KMS-11 (cell line): ENCODE measurements at regions not wholly inside any gene's neighbourhood (a gene's known extent, or its start where the extent isn't known, plus 50 kb on each side); places are given as distances from the start of the nearest gene placed in this dataset.

Experiments
- H2AFZ ChIP-seq: fragments of 200-600 bp; sonication (generic); 2 replicates; pipeline ENCODE4 v1.6.1; 2016; ENCODE audit warnings: antibody characterized with exemption, mixed run types, low read depth
- H3K27ac ChIP-seq: fragments of 200-600 bp; sonication (generic); 2 replicates; pipeline ENCODE4 v1.6.1; 2016; ENCODE audit warnings: mild to moderate bottlenecking, mixed run types
- H3K27me3 ChIP-seq: fragments of 200-600 bp; sonication (generic); 2 replicates; pipeline ENCODE4 v1.6.1; 2017; ENCODE audit warnings: mild to moderate bottlenecking, low read depth, mixed run types, moderate library complexity; ENCODE audit not compliant: insufficient read depth
- H3K36me3 ChIP-seq: fragments of 200-600 bp; sonication (generic); 2 replicates; pipeline ENCODE4 v1.6.1; 2017; ENCODE audit warnings: mild to moderate bottlenecking, mixed run types; ENCODE audit not compliant: insufficient read depth
- H3K4me1 ChIP-seq: fragments of 200-600 bp; sonication (generic); 2 replicates; pipeline ENCODE4 v1.6.1; 2016; ENCODE audit warnings: mild to moderate bottlenecking, low read depth, mixed run types; ENCODE audit not compliant: poor library complexity, severe bottlenecking
- H3K4me2 ChIP-seq: fragments of 200-600 bp; sonication (generic); 2 replicates; pipeline ENCODE4 v1.7.0; 2016; ENCODE audit warnings: mild to moderate bottlenecking, mixed run types
- H3K4me3 ChIP-seq: fragments of 200-600 bp; sonication (generic); IDR thresholded peaks from 2 replicates; pipeline ENCODE4 v1.6.1; 2017; ENCODE audit warnings: low read depth, low read length, mixed read lengths; ENCODE audit not compliant: insufficient read depth
- H3K79me2 ChIP-seq: fragments of 200-600 bp; sonication (generic); 2 replicates; pipeline ENCODE4 v1.6.1; 2016; ENCODE audit warnings: low read depth, mixed run types; ENCODE audit not compliant: insufficient read depth
- H3K9ac ChIP-seq: fragments of 200-600 bp; sonication (generic); 2 replicates; pipeline ENCODE4 v1.6.1; 2016; ENCODE audit warnings: mild to moderate bottlenecking, mixed run types
- H4K20me1 ChIP-seq: fragments of 200-600 bp; sonication (generic); 2 replicates; pipeline ENCODE4 v1.6.1; 2016; ENCODE audit warnings: mild to moderate bottlenecking, mixed run types; ENCODE audit not compliant: insufficient read depth
- CTCF ChIP-seq: fragments of 200-600 bp; sonication (generic); conservative IDR thresholded peaks from 2 replicates; pipeline ENCODE4 v1.6.1; 2017; ENCODE audit warnings: low read depth, mild to moderate bottlenecking, antibody characterized with exemption, low read length, moderate library complexity, mixed read lengths

GRCh38 chr2:58891828-58892377 is 650.8 kb upstream of the FANCL start:
- no peak overlapping the region for H3K9ac ChIP-seq
- TF ChIP-seq CTCF: no peak
- no peak overlapping the region for H2AFZ ChIP-seq
- H3K36me3 ChIP-seq: no peaks in the 10 kb centered on the region
- no peak overlapping the region for H3K4me3 ChIP-seq
- no peaks in the 10 kb centered on the region for H3K27me3 ChIP-seq
- no peaks in the 10 kb centered on the region for H4K20me1 ChIP-seq
- H3K27ac ChIP-seq: no peak overlapping the region
- H3K79me2 ChIP-seq: no peaks in the 10 kb centered on the region
- no peaks in the 10 kb centered on the region for H3K4me1 ChIP-seq
- no peak overlapping the region for H3K4me2 ChIP-seq

GRCh38 chr2:58890865-58891525 is 649.9 kb upstream of the FANCL start:
- no peak overlapping the region for H3K27ac ChIP-seq
- no peaks in the 10 kb centered on the region for H3K27me3 ChIP-seq
- no peaks in the 10 kb centered on the region for H3K4me1 ChIP-seq
- no peak for TF ChIP-seq CTCF
- H2AFZ ChIP-seq: no peak overlapping the region
- H3K36me3 ChIP-seq: no peaks in the 10 kb centered on the region
- no peak overlapping the region for H3K4me2 ChIP-seq
- no peaks in the 10 kb centered on the region for H4K20me1 ChIP-seq
- no peak overlapping the region for H3K4me3 ChIP-seq
- no peaks in the 10 kb centered on the region for H3K79me2 ChIP-seq
- no peak overlapping the region for H3K9ac ChIP-seq

GRCh38 chr2:58886009-58886408 is 644.9 kb upstream of the FANCL start:
- Histone ChIP-seq H2AFZ (no peak overlapping the region), H3K4me3 (no peak overlapping the region), H3K4me2 (no peak overlapping the region), H3K4me1 (no peaks in the 10 kb centered on the region), H4K20me1 (no peaks in the 10 kb centered on the region), H3K9ac (no peak overlapping the region), H3K36me3 (no peaks in the 10 kb centered on the region), H3K79me2 (no peaks in the 10 kb centered on the region), H3K27me3 (no peaks in the 10 kb centered on the region), H3K27ac (no peak overlapping the region)
- no peak for TF ChIP-seq CTCF

- H3K4me1 ChIP-seq: no peaks in the 10 kb centered on the region
- no peak overlapping the region for H2AFZ ChIP-seq
- no peak overlapping the region for H3K27ac ChIP-seq
- no peaks in the 10 kb centered on the region for H4K20me1 ChIP-seq
- TF ChIP-seq CTCF: no peak
- no peak overlapping the region for H3K4me2 ChIP-seq
- no peak overlapping the region for H3K4me3 ChIP-seq
- no peaks in the 10 kb centered on the region for H3K27me3 ChIP-seq
- no peak overlapping the region for H3K9ac ChIP-seq
- H3K36me3 ChIP-seq: no peaks in the 10 kb centered on the region
- H3K79me2 ChIP-seq: no peaks in the 10 kb centered on the region
These were observed 638.7 kb upstream of the FANCL start for GRCh38 chr2:58879834-58880233.
